SJCRH30 (cell line): ENCODE measurements at regions not wholly inside any gene's neighbourhood (a gene's known extent, or its start where the extent isn't known, plus 50 kb on each side); places are given as distances from the start of the nearest gene placed in this dataset.
"Not testable (repeated sequence)": the region's sequence is repeated elsewhere in the genome, so short reads cannot be mapped to it uniquely, and the experiment has no call there.

Source experiments
- DNase-seq, 2 experiments: peaks; one replicate each; pipeline ENCODE4 v3.0.0-alpha.2; 2015 to 2020
- H3K27ac ChIP-seq: fragments of 250-450 bp; sonication (Bioruptor Pico); 2 replicates; pipeline ENCODE4 v1.5.1; 2020; ENCODE audit warnings: mild to moderate bottlenecking, moderate library complexity
- H3K27me3 ChIP-seq: fragments of 250-450 bp; sonication (Bioruptor Pico); 2 replicates; pipeline ENCODE4 v1.5.1; 2020; ENCODE audit warnings: mild to moderate bottlenecking, moderate library complexity
- H3K36me3 ChIP-seq: fragments of 250-450 bp; sonication (Bioruptor Pico); 2 replicates; pipeline ENCODE4 v1.5.1; 2020; ENCODE audit warnings: mild to moderate bottlenecking, moderate library complexity
- H3K4me1 ChIP-seq: fragments of 250-450 bp; sonication (Bioruptor Pico); 2 replicates; pipeline ENCODE4 v1.5.1; 2020; ENCODE audit warnings: mild to moderate bottlenecking, moderate library complexity
- H3K4me3 ChIP-seq: fragments of 250-450 bp; sonication (Bioruptor Pico); 2 replicates; pipeline ENCODE4 v1.5.1; 2020; ENCODE audit warnings: mild to moderate bottlenecking, moderate library complexity
- H3K9me3 ChIP-seq: fragments of 250-450 bp; sonication (Bioruptor Pico); replicated peaks from 2 replicates; pipeline ENCODE4 v1.5.1; 2020; ENCODE audit warnings: mild to moderate bottlenecking, moderate library complexity

DNA sequence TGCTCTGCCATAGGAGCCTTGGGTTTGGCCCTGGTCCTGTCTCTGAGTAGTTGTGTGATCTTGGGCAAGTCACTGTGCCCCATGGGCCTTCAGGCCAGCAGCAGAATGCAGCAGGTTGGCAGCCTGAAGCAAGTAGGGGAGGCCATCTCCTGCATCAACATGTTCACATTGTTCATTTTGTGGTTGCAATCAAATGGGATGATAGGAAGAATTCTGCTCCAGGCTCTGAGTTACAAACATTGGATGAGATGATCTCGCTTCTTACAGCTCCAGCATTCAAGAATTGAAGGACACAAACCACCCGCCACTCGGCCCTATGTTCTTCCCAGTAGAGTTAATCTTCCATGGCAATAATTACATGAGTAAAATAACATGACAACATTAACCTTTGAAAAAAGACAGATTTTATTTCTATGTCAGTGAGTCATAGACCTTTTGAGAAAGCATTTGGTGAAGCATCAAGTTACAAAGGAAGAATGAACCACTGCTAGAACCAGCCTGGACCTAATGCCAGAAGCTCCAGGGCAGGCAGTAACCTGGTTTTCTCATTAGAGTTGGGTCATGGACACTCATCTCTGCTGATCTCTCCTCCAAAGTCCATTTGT is 308.3 kb upstream of the NCAM1 start:
- Histone ChIP-seq H3K4me3 (no peak overlapping the region), H3K27me3 (no peaks in the 10 kb centered on the region), H3K9me3 (no peaks in the 10 kb centered on the region), H3K4me1 (peaks cover 60% of the 10 kb centered on the region), H3K36me3 (no peaks in the 10 kb centered on the region), H3K27ac (no peak overlapping the region)
- DNase-seq = peak in 1 of 2 experiments; percentile 21

DNA sequence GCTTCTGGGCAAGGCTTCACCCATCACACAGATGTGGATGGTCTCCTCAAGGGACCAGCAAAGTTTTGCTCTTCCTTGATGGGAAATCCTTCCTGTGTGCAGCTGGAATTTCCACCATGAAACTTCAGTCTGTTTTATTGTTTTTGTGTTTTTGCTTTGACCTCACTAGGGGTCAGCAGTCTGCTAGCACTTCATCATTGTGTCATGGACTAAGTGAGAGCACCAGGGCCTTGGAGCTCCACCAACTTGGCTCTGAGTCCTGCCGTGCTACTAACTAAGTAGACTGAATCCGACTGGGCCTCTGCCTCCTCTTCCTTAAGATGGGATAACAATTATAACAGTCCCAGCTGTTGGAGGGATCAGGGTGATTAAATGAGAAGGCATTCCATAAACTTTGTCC is 305.8 kb upstream of the NCAM1 start:
- Histone ChIP-seq H3K36me3 (no peaks in the 10 kb centered on the region), H3K27ac (peak overlapping the region; percentile 10; the same call in 1 of the 2 replicates), H3K9me3 (no peaks in the 10 kb centered on the region), H3K4me1 (peaks cover 60% of the 10 kb centered on the region), H3K4me3 (no peak overlapping the region), H3K27me3 (no peaks in the 10 kb centered on the region)
- peak; percentile 50 to 60 for DNase-seq

DNA sequence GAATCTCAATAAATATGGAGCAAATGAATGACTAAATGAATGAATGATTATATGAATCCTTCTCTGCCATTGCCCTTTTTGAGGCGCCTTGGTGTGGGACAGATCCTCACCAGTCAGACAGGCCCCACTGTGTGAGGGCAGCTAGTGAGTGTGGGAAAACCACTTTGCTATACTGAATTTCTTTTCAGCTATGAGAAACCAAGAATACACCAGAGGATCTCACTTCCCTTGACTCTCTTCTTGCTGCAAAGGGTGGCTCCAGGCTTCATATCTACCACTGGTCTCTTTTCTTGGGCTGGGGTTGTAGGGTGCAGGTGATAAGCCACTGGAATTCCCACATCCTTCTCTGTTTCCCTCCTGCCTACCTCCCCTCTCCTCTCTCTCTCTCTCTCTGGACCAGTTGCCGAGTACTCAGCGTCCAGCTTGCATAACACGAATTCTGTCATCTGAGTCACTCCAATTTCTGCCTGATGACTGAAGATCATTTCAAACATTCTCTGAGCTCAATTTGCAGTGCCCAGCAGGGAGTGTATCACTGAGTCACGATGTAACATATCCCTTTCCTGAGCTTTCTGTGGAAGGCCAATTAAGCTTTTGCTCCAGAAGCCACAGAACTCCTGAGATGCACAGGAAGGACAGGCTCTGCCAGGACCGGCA is 304.3 kb upstream of the NCAM1 start:
- Histone ChIP-seq H3K27ac (no peak overlapping the region), H3K27me3 (no peaks in the 10 kb centered on the region), H3K9me3 (no peaks in the 10 kb centered on the region), H3K36me3 (no peaks in the 10 kb centered on the region), H3K4me1 (peaks cover 53% of the 10 kb centered on the region), H3K4me3 (no peak overlapping the region)
- DNase-seq = peak; percentile 28 to 56

- Histone ChIP-seq H3K4me1 (peaks cover 39% of the 10 kb centered on the region), H3K36me3 (no peaks in the 10 kb centered on the region), H3K4me3 (no peak overlapping the region), H3K27me3 (no peaks in the 10 kb centered on the region), H3K9me3 (no peaks in the 10 kb centered on the region), H3K27ac (no peak overlapping the region)
- no peak for DNase-seq
These were observed 302.8 kb upstream of the NCAM1 start for GRCh38 chr11:112658431-112658878.

GRCh38 chr11:112661146-112661545 is 300.1 kb upstream of the NCAM1 start:
- Histone ChIP-seq H3K27ac (no peak overlapping the region), H3K27me3 (no peaks in the 10 kb centered on the region), H3K4me1 (peaks cover 16% of the 10 kb centered on the region), H3K36me3 (no peaks in the 10 kb centered on the region), H3K9me3 (no peaks in the 10 kb centered on the region), H3K4me3 (no peak overlapping the region)
- DNase-seq = no peak

- Histone ChIP-seq H3K4me1 (peaks cover 11% of the 10 kb centered on the region), H3K4me3 (no peak overlapping the region), H3K27ac (no peak overlapping the region), H3K27me3 (no peaks in the 10 kb centered on the region), H3K9me3 (no peaks in the 10 kb centered on the region), H3K36me3 (no peaks in the 10 kb centered on the region)
- DNase-seq = no peak
These were observed 299.6 kb upstream of the NCAM1 start for GRCh38 chr11:112661571-112661970.

- no peak for DNase-seq
- Histone ChIP-seq H3K27ac (no peak overlapping the region), H3K4me3 (no peak overlapping the region), H3K4me1 (peaks cover 2% of the 10 kb centered on the region; the same call in 1 of the 2 replicates), H3K27me3 (no peaks in the 10 kb centered on the region), H3K9me3 (no peaks in the 10 kb centered on the region), H3K36me3 (no peaks in the 10 kb centered on the region)
These were observed 298.7 kb upstream of the NCAM1 start for GRCh38 chr11:112662554-112662953.

GRCh38 chr11:112663947-112664634 is 297.1 kb upstream of the NCAM1 start:
- Histone ChIP-seq H3K4me3 (no peak overlapping the region), H3K9me3 (no peaks in the 10 kb centered on the region), H3K4me1 (no peaks in the 10 kb centered on the region), H3K27me3 (no peaks in the 10 kb centered on the region), H3K36me3 (no peaks in the 10 kb centered on the region), H3K27ac (no peak overlapping the region)
- no peak for DNase-seq

DNA sequence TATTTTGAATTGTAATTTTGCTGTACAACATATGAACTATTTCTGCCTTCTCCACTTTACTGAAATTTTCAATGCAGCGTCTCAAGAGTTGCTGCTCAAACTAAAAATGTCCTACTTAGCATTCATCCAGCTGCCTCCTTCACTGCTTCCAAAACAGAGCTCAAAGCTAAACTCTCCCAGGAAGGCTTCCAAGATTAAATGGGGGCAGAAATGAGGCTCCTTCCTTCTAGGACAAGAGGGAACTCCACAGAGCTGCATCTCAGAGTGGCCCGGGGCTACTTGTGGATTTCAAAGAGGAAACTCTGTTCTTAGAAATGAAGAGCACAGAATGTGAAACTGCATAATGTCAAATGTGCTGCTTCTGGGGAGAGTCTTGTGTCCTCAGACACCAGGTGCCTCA is 295.9 kb upstream of the NCAM1 start:
- DNase-seq = no peak
- Histone ChIP-seq H3K27ac (no peak overlapping the region), H3K4me3 (no peak overlapping the region), H3K4me1 (no peaks in the 10 kb centered on the region), H3K9me3 (no peaks in the 10 kb centered on the region), H3K36me3 (no peaks in the 10 kb centered on the region), H3K27me3 (no peaks in the 10 kb centered on the region)

DNA sequence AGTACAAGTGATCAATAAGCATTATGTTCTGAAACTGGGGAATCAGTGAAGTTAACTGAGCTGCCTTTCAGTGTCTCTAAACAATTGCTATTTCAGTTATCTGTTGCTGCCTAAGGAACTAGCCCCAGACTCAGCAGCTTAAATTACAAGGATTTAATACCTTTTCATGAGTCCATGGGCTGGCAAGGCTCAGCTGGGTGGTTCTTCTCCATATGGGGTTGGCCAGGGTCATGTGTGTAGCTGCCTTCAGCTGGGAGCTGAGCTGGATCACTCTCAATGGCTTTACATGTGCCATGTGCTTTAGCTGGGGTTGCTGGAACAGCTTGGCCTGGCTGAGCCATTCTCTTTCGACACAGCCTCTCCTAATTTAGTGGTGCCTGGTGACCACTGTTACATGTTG is 295.0 kb upstream of the NCAM1 start:
- no peak overlapping the region for H3K4me3 ChIP-seq
- H3K27me3 ChIP-seq = no peaks in the 10 kb centered on the region
- H3K27ac ChIP-seq = no peak overlapping the region
- H3K4me1 ChIP-seq = no peaks in the 10 kb centered on the region
- DNase-seq = no peak
- no peaks in the 10 kb centered on the region for H3K36me3 ChIP-seq
- H3K9me3 ChIP-seq = no peaks in the 10 kb centered on the region

GRCh38 chr11:112670806-112671570 is 290.2 kb upstream of the NCAM1 start:
- DNase-seq = no peak
- no peaks in the 10 kb centered on the region for H3K27me3 ChIP-seq
- H3K4me3 ChIP-seq = no peak overlapping the region

GRCh38 chr11:112673401-112673800 is 287.8 kb upstream of the NCAM1 start:
- not testable (repeated sequence) for H3K9me3 ChIP-seq, H3K4me1 ChIP-seq, H3K36me3 ChIP-seq, H3K4me3 ChIP-seq, H3K27ac ChIP-seq, H3K27me3 ChIP-seq, DNase-seq

More at GRCh38 chr11:112670806-112671570, 290.2 kb upstream of the NCAM1 start:
- Histone ChIP-seq H3K4me1 (no peaks in the 10 kb centered on the region), H3K9me3 (no peaks in the 10 kb centered on the region; the same call in 1 of the 2 replicates), H3K36me3 (no peaks in the 10 kb centered on the region), H3K27ac (no peak overlapping the region)

DNA sequence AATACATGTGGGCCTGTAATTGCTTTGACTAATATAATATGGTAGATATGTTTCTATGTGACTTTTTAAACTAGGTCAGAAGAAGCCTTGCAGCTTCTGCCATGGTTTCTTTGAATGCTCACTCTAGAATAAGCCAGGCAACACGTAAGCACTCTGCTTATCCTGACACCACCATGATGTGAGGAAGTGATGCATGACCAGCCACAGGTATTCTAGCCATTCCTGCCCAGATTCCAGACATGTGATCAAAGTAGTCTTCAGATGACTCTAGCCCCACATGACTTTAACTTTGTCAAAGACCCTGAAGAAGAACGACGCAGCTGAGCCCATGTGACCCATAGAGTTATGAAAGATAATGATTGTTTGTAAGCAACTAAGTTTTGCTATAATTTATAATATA is 276.1 kb upstream of the NCAM1 start:
- H3K27ac ChIP-seq = no peak overlapping the region
- H3K4me3 ChIP-seq = no peak overlapping the region
- H3K36me3 ChIP-seq = no peaks in the 10 kb centered on the region
- no peaks in the 10 kb centered on the region for H3K4me1 ChIP-seq
- no peaks in the 10 kb centered on the region for H3K27me3 ChIP-seq
- no peaks in the 10 kb centered on the region for H3K9me3 ChIP-seq
- no peak for DNase-seq

GRCh38 chr11:112689851-112690250 is 271.4 kb upstream of the NCAM1 start:
- Histone ChIP-seq H3K27me3 (no peaks in the 10 kb centered on the region), H3K4me1 (no peaks in the 10 kb centered on the region), H3K27ac (no peak overlapping the region), H3K36me3 (no peaks in the 10 kb centered on the region), H3K9me3 (no peaks in the 10 kb centered on the region), H3K4me3 (no peak overlapping the region)
- peak; percentile 4 to 14 for DNase-seq

GRCh38 chr11:112693781-112694180 is 267.4 kb upstream of the NCAM1 start:
- Histone ChIP-seq H3K4me1 (no peaks in the 10 kb centered on the region), H3K9me3 (no peaks in the 10 kb centered on the region), H3K27ac (no peak overlapping the region), H3K36me3 (no peaks in the 10 kb centered on the region), H3K4me3 (no peak overlapping the region), H3K27me3 (no peaks in the 10 kb centered on the region)
- DNase-seq = no peak
